ENCODE measurements at regions not wholly inside any gene's neighbourhood (a gene's known extent, or its start where the extent isn't known, plus 50 kb on each side); places are given as distances from the start of the nearest gene placed in this dataset.

DNA sequence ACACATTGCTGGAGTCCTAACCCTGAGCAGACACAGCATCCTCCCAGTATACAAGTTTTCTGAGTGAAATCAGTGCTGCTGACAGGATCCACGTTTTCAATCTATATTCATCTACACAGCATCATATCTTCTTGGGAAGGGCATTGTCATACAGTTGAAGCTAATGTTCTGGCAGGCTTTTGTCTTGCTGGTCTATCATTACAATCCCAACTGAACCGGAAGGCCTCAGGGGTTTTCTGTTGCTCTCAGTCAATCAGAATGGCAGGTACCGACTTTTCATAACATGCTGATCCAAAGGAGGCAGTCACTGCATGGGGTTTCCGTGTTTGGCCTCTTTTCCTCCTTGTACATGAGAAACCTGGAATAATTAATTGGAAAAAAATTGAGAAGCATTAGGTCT lies 2118.8 kb upstream of the WWC1 start:
- H3K4me3 ChIP-seq = no peak overlapping the region
- no peaks in the 10 kb centered on the region for H3K9me3 ChIP-seq
- DNase-seq (no peak), ATAC-seq (no peak)
- WGBS, 2 donors = 53 to 59% methylated on average over 4 of the region's 4 CpGs
- no peaks in the 10 kb centered on the region for H3K4me1 ChIP-seq
- intact Hi-C loops (cut with DNase I) = no loop called here
- TF ChIP-seq POLR2A (IDR thresholded peaks at IDR 0.05) = no peak
- TF ChIP-seq, protein P1, sequence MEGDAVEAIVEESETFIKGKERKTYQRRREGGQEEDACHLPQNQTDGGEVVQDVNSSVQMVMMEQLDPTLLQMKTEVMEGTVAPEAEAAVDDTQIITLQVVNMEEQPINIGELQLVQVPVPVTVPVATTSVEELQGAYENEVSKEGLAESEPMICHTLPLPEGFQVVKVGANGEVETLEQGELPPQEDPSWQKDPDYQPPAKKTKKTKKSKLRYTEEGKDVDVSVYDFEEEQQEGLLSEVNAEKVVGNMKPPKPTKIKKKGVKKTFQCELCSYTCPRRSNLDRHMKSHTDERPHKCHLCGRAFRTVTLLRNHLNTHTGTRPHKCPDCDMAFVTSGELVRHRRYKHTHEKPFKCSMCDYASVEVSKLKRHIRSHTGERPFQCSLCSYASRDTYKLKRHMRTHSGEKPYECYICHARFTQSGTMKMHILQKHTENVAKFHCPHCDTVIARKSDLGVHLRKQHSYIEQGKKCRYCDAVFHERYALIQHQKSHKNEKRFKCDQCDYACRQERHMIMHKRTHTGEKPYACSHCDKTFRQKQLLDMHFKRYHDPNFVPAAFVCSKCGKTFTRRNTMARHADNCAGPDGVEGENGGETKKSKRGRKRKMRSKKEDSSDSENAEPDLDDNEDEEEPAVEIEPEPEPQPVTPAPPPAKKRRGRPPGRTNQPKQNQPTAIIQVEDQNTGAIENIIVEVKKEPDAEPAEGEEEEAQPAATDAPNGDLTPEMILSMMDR (IDR thresholded peaks at IDR 0.05) = no peak
- H3K36me3 ChIP-seq (replicated peaks in 1 of 2; ENCODE audit: insufficient read depth in 1 of 2, low read depth in 2 of 2) = no peaks in the 10 kb centered on the region
- no peaks in the 10 kb centered on the region for H3K27me3 ChIP-seq
- H3K27ac ChIP-seq = no peak overlapping the region

DNA sequence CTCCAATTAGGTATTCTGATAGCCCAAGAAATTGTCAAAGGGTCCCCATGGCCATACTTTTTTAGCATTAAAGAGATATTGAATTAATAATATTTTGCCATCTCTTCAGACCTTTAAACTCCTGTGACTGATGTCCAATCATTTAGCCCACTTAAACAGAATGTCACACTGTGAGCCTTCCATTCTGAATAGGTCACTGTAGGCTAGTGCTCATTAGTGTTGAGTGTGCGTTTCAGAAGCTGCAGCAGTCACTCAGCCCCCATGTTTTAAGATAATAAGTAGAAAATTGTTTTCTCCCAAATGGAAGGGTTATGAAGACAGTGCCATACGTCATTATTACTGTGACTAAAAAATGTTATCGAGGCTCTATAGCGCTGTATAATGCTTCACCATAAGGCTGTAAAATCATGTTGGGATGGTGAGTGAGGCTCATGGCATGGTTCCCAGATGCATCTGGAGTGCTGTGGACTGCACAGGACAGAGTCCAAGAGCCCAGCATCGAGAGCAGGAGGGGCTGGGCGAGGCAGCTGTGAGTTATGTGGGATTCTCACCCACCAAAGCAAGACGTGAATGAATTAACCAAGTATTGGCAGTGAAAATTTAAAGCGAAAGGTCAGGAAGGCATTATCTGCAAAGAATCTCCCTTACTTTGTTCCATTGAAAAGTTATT lies 2112.9 kb upstream of the WWC1 start:
- ATAC-seq (no peak), DNase-seq (no peak)
- Histone ChIP-seq H3K36me3 (replicated peaks in 1 of 2; ENCODE audit: insufficient read depth in 1 of 2, low read depth in 2 of 2) (no peaks in the 10 kb centered on the region), H3K4me1 (no peaks in the 10 kb centered on the region), H3K4me3 (no peak overlapping the region), H3K27ac (no peak overlapping the region), H3K9me3 (no peaks in the 10 kb centered on the region), H3K27me3 (no peaks in the 10 kb centered on the region)
- WGBS, 2 donors = 52 to 57% methylated on average over 8 of the region's 8 CpGs
- TF ChIP-seq, protein P1 (IDR thresholded peaks at IDR 0.05) = no peak
- TF ChIP-seq POLR2A (IDR thresholded peaks at IDR 0.05) = no peak
- intact Hi-C loops (cut with DNase I) = no loop called here

DNA sequence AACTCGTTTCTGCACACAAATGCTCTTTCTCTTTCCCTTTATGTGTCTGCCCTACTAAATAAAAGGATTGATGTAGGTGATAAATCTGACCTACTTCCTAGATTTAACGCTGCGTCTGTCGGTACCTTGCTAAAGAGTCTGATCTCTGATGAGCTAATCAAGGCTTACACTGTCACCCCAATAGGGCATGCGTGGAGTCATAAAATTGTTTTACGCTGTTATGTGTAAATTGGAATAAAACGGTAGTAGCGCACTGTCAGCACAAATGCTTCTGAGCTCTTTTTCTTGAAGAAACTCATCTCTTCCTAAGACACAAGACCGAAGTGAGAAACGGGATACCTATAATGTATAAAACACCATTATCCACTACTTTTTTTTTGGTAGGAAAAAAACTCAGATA lies 2106.3 kb upstream of the WWC1 start:
- H3K4me1 ChIP-seq = no peaks in the 10 kb centered on the region
- no peaks in the 10 kb centered on the region for H3K36me3 ChIP-seq (replicated peaks in 1 of 2; ENCODE audit: insufficient read depth in 1 of 2, low read depth in 2 of 2)
- DNase-seq (no peak), ATAC-seq (no peak)
- no peaks in the 10 kb centered on the region for H3K27me3 ChIP-seq
- H3K4me3 ChIP-seq = no peak overlapping the region
- intact Hi-C loops (cut with DNase I) = no loop called here
- no peaks in the 10 kb centered on the region for H3K9me3 ChIP-seq
- no peak overlapping the region for H3K27ac ChIP-seq
- WGBS, 2 donors = 77 to 79% methylated on average over 10 of the region's 10 CpGs
- TF ChIP-seq POLR2A (IDR thresholded peaks at IDR 0.05) = no peak
- TF ChIP-seq, protein P1 (IDR thresholded peaks at IDR 0.05) = no peak

DNA sequence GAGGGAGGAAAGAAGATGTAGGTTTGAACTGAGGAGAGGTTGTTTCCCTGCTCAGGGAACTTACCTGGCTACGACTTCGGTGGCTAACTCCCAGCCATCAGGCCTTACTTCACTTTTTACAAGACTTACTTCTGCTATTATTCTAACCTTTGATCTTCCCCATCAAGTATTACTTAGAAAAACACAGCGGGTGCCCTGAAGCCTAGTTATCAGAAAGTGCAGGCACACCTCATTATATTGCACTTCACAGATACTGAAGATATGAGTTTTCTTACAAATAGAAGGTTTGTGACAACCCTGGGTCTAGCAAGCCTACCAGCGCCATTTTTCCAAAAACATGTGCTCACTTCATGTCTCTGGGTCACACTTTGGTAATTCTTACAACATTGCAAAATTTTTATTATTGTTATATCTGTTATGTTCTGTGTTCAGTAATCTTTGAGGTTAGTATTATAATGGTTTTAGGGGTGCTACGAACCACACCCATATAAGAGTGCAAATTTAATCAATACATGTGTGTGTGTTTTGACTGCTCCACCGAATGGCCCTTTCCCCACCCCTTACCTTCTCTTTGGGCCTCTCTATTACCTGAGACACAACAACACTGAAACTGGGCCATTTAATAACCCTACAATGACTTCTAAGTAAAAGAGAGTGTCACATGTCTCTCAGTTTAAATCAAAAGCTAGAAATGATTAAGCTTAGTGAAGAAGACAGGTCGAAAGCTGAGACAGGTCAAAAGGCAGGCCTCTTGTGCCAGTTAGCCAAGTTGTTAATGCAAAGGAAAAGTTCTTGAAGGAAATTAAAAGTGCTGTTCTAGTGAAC lies 2102.7 kb upstream of the WWC1 start:
- intact Hi-C loops (cut with DNase I) = no loop called here
- no peak for ATAC-seq
- Histone ChIP-seq H3K27me3 (no peaks in the 10 kb centered on the region), H3K4me1 (no peaks in the 10 kb centered on the region), H3K27ac (no peak overlapping the region), H3K9me3 (no peaks in the 10 kb centered on the region), H3K36me3 (replicated peaks in 1 of 2; ENCODE audit: insufficient read depth in 1 of 2, low read depth in 2 of 2) (no peaks in the 10 kb centered on the region), H3K4me3 (no peak overlapping the region)
- TF ChIP-seq POLR2A (IDR thresholded peaks at IDR 0.05) = no peak
- TF ChIP-seq, protein P1 (IDR thresholded peaks at IDR 0.05) = no peak
- no peak for DNase-seq
- WGBS, 2 donors = 72 to 74% methylated on average over 7 of the region's 7 CpGs
